ENCODE measurements at regions not wholly inside any gene's neighbourhood (a gene's known extent, or its start where the extent isn't known, plus 50 kb on each side); places are given as distances from the start of the nearest gene placed in this dataset.

DNA sequence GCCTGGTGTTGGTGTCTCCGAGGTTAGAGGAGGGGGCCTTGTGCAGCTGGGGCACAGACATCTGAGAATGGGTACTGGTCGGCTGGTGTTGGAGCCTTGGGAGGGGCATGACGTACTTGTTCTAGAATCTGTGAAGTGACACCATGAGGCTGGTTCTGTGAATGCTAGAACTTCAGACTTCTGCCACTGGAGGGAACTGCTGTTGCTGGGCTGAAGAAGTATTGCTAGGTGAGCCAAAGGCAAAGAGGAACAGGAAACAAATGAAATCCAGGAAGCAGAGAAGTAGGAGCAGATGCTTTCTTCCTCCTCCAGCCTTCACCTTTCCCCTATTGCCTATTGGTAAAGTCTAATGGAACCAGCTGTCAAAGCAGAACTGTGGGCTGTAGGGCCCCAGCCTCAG lies 120.9 kb upstream of the DDIT4L start:
- H3K4me3 ChIP-seq (ENCODE audit: control insufficient read depth, low read depth, low read length): no peak overlapping the region
- TF ChIP-seq, protein P1, sequence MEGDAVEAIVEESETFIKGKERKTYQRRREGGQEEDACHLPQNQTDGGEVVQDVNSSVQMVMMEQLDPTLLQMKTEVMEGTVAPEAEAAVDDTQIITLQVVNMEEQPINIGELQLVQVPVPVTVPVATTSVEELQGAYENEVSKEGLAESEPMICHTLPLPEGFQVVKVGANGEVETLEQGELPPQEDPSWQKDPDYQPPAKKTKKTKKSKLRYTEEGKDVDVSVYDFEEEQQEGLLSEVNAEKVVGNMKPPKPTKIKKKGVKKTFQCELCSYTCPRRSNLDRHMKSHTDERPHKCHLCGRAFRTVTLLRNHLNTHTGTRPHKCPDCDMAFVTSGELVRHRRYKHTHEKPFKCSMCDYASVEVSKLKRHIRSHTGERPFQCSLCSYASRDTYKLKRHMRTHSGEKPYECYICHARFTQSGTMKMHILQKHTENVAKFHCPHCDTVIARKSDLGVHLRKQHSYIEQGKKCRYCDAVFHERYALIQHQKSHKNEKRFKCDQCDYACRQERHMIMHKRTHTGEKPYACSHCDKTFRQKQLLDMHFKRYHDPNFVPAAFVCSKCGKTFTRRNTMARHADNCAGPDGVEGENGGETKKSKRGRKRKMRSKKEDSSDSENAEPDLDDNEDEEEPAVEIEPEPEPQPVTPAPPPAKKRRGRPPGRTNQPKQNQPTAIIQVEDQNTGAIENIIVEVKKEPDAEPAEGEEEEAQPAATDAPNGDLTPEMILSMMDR (conservative IDR thresholded peaks at IDR 0.05; ENCODE audit: control insufficient read depth, insufficient read depth, low read depth, low read length): peak; percentile 22
- no peak for DNase-seq (ENCODE audit: low read depth)

DNA sequence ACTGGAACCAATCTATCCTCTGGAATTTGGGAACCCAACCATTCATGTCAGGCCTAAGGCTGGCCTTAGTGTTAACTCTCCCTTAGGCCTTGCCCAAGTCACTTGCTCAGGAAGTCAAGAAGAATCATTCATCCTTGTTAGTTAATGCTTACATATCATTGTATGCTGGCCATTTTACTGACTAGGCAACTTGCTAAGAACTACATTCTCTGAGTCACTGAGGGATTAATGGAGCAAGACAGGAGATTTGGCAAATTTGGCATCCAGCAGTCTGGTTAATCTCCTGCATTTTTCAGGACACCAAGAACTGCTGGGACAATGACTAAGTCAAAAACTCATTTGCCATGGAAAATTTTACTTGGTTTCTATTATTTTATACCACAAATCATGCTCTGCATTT lies 115.8 kb upstream of the DDIT4L start:
- TF ChIP-seq, protein P1 (conservative IDR thresholded peaks at IDR 0.05; ENCODE audit: control insufficient read depth, insufficient read depth, low read depth, low read length): no peak
- no peak overlapping the region for H3K4me3 ChIP-seq (ENCODE audit: control insufficient read depth, low read depth, low read length)
- DNase-seq (ENCODE audit: low read depth): peak; percentile 75

DNA sequence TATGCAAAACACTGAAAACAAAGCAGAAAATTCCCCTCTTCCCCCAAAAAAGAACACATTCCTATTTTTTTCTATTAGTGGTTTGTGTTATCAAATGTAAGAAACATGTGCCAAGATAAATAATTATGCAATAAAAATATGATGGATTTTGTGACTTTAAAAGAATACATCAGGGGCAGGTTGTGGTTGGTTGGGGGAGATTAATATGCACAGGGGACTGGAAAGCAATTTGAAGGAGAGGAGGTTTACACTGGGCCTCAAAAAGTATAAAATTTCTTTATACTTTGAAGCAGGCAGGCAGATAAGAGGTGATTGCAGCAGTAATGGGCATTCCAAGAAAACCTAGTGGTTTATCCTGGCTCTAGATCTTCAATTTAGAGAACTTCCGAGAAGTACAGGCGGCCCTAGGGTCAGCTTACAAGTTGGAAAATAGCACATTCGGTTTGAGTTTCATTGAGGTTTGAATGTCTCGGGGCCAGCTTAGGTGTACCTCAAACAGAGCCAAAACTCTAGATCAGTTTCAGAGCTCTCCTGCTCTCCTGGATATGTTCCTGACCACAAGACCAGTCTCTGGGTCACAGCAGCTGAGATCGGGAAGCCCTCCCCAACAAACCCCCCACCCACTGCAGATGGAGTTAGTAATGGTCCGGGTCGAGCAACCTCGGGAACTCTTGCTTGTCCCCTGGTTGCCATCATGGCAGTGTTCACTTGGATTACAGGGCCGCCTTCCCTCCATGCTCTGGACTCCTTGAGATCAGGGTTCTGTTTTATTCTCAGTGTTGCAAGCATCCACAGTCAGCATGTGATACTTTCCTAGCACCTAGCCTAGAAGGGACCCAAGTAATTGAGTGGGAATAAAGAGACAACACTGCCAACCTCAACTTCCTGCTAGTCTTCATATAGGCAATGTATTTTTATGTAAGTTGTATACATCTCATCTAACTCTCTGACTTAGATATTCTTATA lies 112.1 kb upstream of the DDIT4L start:
- no peak for DNase-seq (ENCODE audit: low read depth)
- TF ChIP-seq, protein P1 (conservative IDR thresholded peaks at IDR 0.05; ENCODE audit: control insufficient read depth, insufficient read depth, low read depth, low read length): no peak
- H3K4me3 ChIP-seq (ENCODE audit: control insufficient read depth, low read depth, low read length): no peak overlapping the region

DNA sequence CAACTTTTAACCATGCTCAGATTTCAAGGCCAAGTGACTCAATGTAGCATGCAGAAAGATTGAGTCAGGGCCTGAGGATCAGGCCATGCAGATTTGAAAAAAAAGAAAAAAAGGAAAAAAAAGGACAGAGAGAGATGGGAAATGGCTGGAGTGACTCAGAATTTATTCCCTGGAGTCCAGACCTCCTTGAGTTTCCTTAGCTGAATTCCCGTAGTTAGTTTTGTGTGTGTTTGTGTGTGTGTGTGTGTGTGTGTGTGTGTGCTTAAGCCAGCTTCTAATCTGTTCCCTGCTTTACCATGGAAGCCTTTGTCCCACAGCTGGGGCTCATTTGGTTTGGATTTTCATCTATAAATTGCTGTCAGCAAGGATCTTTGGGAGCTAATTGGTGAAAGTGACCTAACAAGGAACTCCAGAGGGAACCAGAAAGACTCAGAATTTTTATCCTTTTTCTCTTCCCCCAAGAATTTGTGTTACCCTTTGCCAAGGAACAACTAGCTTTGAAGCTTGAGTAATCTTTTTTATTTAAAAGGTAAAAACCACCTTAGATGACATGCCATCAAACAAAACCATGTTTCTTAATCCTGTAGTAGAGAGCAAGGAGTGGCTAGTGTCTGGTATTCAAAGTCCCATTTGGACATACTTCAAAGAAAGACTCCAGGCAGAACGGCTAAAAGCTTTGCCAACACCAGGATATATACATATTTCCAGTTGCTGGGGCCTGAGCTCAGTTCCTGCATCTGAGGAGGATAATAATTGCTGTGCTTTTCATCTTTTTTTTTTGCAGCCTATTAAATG lies 109.0 kb upstream of the DDIT4L start:
- peak; percentile 100 for DNase-seq (ENCODE audit: low read depth)
- TF ChIP-seq, protein P1 (conservative IDR thresholded peaks at IDR 0.05; ENCODE audit: control insufficient read depth, insufficient read depth, low read depth, low read length): no peak
- no peak overlapping the region for H3K4me3 ChIP-seq (ENCODE audit: control insufficient read depth, low read depth, low read length)

DNA sequence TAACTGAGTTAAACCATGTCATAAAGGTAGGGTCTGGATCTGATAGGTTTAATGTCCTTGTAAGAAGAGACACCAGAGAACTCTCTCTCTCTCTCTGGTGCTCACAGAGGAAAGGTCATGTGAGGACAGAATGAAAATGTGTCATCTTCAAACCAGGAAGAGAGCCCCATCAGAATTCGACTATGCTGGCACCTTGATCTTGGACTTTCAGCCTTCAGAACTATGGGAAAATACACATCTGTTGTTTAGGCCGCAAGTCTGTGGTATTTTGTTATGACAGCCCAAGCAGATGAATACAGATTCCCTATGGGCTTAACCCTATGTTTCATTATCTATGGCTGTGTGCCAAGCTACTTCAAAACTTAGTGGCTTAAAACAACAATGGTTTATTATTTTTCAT lies 105.5 kb upstream of the DDIT4L start:
- H3K4me3 ChIP-seq (ENCODE audit: control insufficient read depth, low read depth, low read length): no peak overlapping the region
- peak; percentile 96 for DNase-seq (ENCODE audit: low read depth)
- TF ChIP-seq, protein P1 (conservative IDR thresholded peaks at IDR 0.05; ENCODE audit: control insufficient read depth, insufficient read depth, low read depth, low read length): no peak

DNA sequence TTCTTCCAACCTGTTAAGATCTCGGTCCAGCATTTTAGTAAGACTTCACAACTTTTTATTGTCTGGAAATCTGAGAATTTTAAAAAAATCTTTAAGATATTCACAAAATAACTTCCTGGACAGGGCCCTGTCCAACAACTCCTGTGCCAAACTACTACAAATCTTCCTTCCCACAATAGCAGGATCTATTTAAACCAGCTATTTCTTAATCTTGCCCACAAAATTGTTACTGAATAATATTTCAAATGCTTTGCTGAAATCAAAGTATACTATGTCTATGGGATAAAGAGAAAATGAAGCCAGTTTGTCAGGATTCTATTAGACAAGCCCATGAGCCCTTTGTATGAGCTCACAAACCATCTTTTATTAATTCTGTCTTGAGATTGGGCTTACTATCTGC lies 104.1 kb upstream of the DDIT4L start:
- H3K4me3 ChIP-seq (ENCODE audit: control insufficient read depth, low read depth, low read length): no peak overlapping the region
- peak; percentile 58 for DNase-seq (ENCODE audit: low read depth)
- TF ChIP-seq, protein P1 (conservative IDR thresholded peaks at IDR 0.05; ENCODE audit: control insufficient read depth, insufficient read depth, low read depth, low read length): no peak

All from fibroblast of mammary gland (primary cell).